ENCODE measurements at regions not wholly inside any gene's neighbourhood (a gene's known extent, or its start where the extent isn't known, plus 50 kb on each side); places are given as distances from the start of the nearest gene placed in this dataset.

- DNase-seq (ENCODE audit: low spot score) (no peak), ATAC-seq (no peak), FAIRE-seq (no peak)
- H3K9ac ChIP-seq (ENCODE audit: insufficient read depth, low read depth, low read length), result no peak overlapping the region
- no peak overlapping the region for H2AFZ ChIP-seq (ENCODE audit: low read length)
- no peak overlapping the region for H3K27ac ChIP-seq (ENCODE audit: extremely low read length, insufficient read depth, low read length)
- no peaks in the 10 kb centered on the region for H3K79me2 ChIP-seq (ENCODE audit: insufficient read depth, low read length)
- intact Hi-C loops (cut with micrococcal nuclease; ENCODE audit: unreplicated experiment), result no loop called here
- H3K36me3 ChIP-seq (replicated peaks in 1 of 2; ENCODE audit: control insufficient read depth in 1 of 2, insufficient read depth in 2 of 2, low read length in 2 of 2), result no peaks in the 10 kb centered on the region
- WGBS (ENCODE audit: low lambda C conversion rate), result 52% methylated on average over 20 of the region's 30 CpGs
- H3K9me3 ChIP-seq (ENCODE audit: low read length), result no peaks in the 10 kb centered on the region
- CTCF ChIA-PET (ENCODE audit: low intra/inter-chr PET ratio, low total read pairs), result no interaction called here
- POLR2A ChIA-PET, result no interaction called here
- peaks cover 25 to 96% of the 10 kb centered on the region in 2 experiments; a peak in 4 of 5 replicates for H3K27me3 ChIP-seq (ENCODE audit: control insufficient read depth in 1 of 2, insufficient read depth in 2 of 2, low read length in 2 of 2)
- H3K4me3 ChIP-seq (replicated peaks in 1 of 3; ENCODE audit: insufficient read depth in 1 of 3, low read depth in 2 of 3, low read length in 3 of 3), result no peak overlapping the region
- in situ Hi-C loops (cut with HindIII; ENCODE audit: extremely low pct_ligation_motif_present, low pct_unique_long_range_greater_than_20kb), result no loop called here
- no TSS peak for BruUV-seq (replicated peaks)
- H3K4me1 ChIP-seq (ENCODE audit: insufficient read depth, low read length), result no peaks in the 10 kb centered on the region
- H4K20me1 ChIP-seq (ENCODE audit: insufficient read depth, low read length), result no peaks in the 10 kb centered on the region; the same call in 1 of the 2 replicates
- no peak overlapping the region for H3K4me2 ChIP-seq (ENCODE audit: low read depth, low read length)
- no peak for TF ChIP-seq ZNF879 (CRISPR knock-in tag; IDR thresholded peaks at IDR 0.05)
- TF ChIP-seq JUN (CRISPR knock-in tag; IDR thresholded peaks at IDR 0.05), result no peak
- TF ChIP-seq, protein P1, sequence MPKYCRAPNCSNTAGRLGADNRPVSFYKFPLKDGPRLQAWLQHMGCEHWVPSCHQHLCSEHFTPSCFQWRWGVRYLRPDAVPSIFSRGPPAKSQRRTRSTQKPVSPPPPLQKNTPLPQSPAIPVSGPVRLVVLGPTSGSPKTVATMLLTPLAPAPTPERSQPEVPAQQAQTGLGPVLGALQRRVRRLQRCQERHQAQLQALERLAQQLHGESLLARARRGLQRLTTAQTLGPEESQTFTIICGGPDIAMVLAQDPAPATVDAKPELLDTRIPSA (CRISPR knock-in tag; IDR thresholded peaks at IDR 0.05; ENCODE audit: borderline replicate concordance), result no peak
- TF ChIP-seq, protein P2, sequence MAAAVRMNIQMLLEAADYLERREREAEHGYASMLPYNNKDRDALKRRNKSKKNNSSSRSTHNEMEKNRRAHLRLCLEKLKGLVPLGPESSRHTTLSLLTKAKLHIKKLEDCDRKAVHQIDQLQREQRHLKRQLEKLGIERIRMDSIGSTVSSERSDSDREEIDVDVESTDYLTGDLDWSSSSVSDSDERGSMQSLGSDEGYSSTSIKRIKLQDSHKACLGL (CRISPR knock-in tag; IDR thresholded peaks at IDR 0.05), result no peak
- no peak for TF ChIP-seq ZNF326 (CRISPR knock-in tag; IDR thresholded peaks at IDR 0.05; ENCODE audit: borderline replicate concordance)
- no peak for TF ChIP-seq ZNF235 (CRISPR knock-in tag; IDR thresholded peaks at IDR 0.05; ENCODE audit: borderline replicate concordance)
- no peak for TF ChIP-seq XBP1 (CRISPR knock-in tag; IDR thresholded peaks at IDR 0.05)
- TF ChIP-seq SNAI1 (CRISPR knock-in tag; IDR thresholded peaks at IDR 0.05; ENCODE audit: borderline replicate concordance), result no peak
- TF ChIP-seq ZNF441 (CRISPR knock-in tag; IDR thresholded peaks at IDR 0.05; ENCODE audit: borderline replicate concordance), result no peak
- TF ChIP-seq ZNF136 (CRISPR knock-in tag; IDR thresholded peaks at IDR 0.05; ENCODE audit: low read depth), result no peak
- no peak for TF ChIP-seq DR1 (CRISPR knock-in tag; IDR thresholded peaks at IDR 0.05)
- no peak for TF ChIP-seq NAIF1 (CRISPR knock-in tag; IDR thresholded peaks at IDR 0.05; ENCODE audit: borderline replicate concordance)
Observed at GRCh38 chr17:79531191-79532095, 79.4 kb downstream of the RBFOX3 start.

Data from HepG2 (cell line).